Keratinocyte (primary cell): ENCODE measurements at regions not wholly inside any gene's neighbourhood (a gene's known extent, or its start where the extent isn't known, plus 50 kb on each side); places are given as distances from the start of the nearest gene placed in this dataset.

Experiments used
- EZH2 ChIP-seq: IDR thresholded peaks from one replicate; pipeline ENCODE4 v1.6.1; 2012; ENCODE audit warnings: inconsistent platforms, mild to moderate bottlenecking, low read length, moderate library complexity
- TF ChIP-seq, protein P1 (sequence below), 3 experiments: IDR thresholded peaks in 1 of 3; conservative IDR thresholded peaks in 1 of 3; optimal IDR thresholded peaks in 1 of 3; 2 replicates in 2 of 3; 3 replicates in 1 of 3; pipeline versions ENCODE3 to v1.5.1; 2011; ENCODE audit warnings: low read length in 3 of 3, mild to moderate bottlenecking in 3 of 3, moderate library complexity in 2 of 3, control low read depth in 1 of 3, inconsistent platforms in 1 of 3; ENCODE audit not compliant: insufficient read depth in 2 of 3; ENCODE audit errors: extremely low read depth in 1 of 3

GRCh38 chr2:236892721-236893120 lies 193.0 kb upstream of the COPS8 start:
- TF ChIP-seq, protein P1, sequence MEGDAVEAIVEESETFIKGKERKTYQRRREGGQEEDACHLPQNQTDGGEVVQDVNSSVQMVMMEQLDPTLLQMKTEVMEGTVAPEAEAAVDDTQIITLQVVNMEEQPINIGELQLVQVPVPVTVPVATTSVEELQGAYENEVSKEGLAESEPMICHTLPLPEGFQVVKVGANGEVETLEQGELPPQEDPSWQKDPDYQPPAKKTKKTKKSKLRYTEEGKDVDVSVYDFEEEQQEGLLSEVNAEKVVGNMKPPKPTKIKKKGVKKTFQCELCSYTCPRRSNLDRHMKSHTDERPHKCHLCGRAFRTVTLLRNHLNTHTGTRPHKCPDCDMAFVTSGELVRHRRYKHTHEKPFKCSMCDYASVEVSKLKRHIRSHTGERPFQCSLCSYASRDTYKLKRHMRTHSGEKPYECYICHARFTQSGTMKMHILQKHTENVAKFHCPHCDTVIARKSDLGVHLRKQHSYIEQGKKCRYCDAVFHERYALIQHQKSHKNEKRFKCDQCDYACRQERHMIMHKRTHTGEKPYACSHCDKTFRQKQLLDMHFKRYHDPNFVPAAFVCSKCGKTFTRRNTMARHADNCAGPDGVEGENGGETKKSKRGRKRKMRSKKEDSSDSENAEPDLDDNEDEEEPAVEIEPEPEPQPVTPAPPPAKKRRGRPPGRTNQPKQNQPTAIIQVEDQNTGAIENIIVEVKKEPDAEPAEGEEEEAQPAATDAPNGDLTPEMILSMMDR (optimal IDR thresholded peaks at IDR 0.05 in 1 of 3, IDR thresholded peaks at IDR 0.05 in 1 of 3, conservative IDR thresholded peaks at IDR 0.05 in 1 of 3; ENCODE audit: extremely low read depth in 1 of 3, insufficient read depth in 2 of 3, low read length in 3 of 3): no peak
- no peak for TF ChIP-seq EZH2
